ENCODE measurements at regions not wholly inside any gene's neighbourhood (a gene's known extent, or its start where the extent isn't known, plus 50 kb on each side); places are given as distances from the start of the nearest gene placed in this dataset.

DNA sequence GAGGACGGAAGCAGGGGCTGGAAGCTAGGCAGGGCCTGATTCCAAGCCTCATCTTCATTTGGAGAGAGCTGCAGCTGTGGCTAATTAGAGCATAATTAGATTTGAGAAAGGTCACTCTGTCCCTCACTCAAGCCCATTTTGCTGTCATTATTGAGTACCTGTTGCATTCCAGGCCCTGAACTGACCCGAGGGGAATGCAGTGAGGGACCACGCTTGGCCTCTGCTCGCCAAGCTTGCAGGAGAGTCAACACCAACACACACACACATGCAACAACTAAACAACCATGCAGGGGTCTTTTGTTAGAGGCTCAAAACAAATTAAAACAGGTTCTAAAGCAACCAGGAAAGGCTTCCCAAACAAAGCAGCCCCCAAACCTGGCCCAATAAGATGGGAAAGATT is 52.7 kb upstream of the MAMLD1 start:
- DNase-seq = no peak
- no peaks in the 10 kb centered on the region for H3K9me3 ChIP-seq
- no peaks in the 10 kb centered on the region for H3K36me3 ChIP-seq
- H3K4me3 ChIP-seq = no peak overlapping the region
- H3K27me3 ChIP-seq = no peaks in the 10 kb centered on the region

DNA sequence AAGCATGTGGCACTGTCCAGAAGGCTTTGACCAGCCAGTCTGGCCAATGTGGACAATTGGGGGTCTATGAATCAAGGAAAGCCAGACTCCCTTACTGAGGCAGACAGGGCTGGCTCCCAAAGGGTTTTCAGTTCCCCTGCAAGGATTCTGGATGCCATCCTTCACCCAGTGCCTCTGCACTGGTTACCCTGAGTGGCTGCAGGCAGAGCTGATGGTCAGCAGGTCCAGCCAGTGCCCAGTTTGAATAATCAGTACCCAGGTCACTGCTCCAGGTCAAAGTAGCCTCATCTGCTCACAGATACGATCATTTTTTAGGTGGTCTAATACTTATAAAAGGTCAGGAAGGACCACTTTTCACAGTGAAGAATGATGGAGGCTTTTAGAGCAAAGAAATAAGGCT is 52.2 kb upstream of the MAMLD1 start:
- no peaks in the 10 kb centered on the region for H3K9me3 ChIP-seq
- no peaks in the 10 kb centered on the region for H3K27me3 ChIP-seq
- H3K4me3 ChIP-seq = no peak overlapping the region
- no peaks in the 10 kb centered on the region for H3K36me3 ChIP-seq
- no peak for DNase-seq

DNA sequence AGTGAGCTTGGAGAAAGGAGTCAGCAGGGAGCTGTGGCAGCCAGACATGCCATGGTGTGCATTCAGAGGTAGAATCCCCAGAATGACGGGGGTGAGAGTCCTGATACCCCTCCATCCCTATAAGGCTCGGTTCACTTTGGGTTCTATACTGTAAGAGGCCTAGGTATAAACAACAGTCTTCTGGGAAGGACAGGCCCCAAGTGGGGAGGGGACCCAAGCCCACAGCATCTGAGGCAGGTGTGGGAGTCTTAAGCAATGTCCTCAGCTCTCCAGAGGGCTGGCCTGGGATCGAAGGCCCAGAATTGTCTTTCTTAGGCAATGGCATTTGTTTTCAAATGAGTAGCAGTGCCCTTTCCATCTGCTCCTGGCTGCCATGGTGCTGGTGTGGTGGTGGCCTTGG is 50.2 kb upstream of the MAMLD1 start:
- Histone ChIP-seq H3K9me3 (no peaks in the 10 kb centered on the region), H3K27me3 (no peaks in the 10 kb centered on the region), H3K36me3 (no peaks in the 10 kb centered on the region), H3K4me3 (no peak overlapping the region)
- DNase-seq = no peak
